IgD-negative memory B cell (primary cell): ENCODE measurements at regions not wholly inside any gene's neighbourhood (a gene's known extent, or its start where the extent isn't known, plus 50 kb on each side); places are given as distances from the start of the nearest gene placed in this dataset.
A peak's percentile ranks its signal among the peaks of the same experiment; 100 is the strongest.
"Not testable (repeated sequence)": the region's sequence is repeated elsewhere in the genome, so short reads cannot be mapped to it uniquely, and the experiment has no call there.

ENCODE experiments used
- H3K27ac Mint-ChIP-seq, 3 donors: one replicate each; pipeline ENCODE4 v1.8.0; 2020 to 2022; ENCODE audit warnings: mild to moderate bottlenecking in 3 of 3, mixed read lengths in 3 of 3, moderate library complexity in 1 of 3
- H3K27me3 Mint-ChIP-seq: one replicate; pipeline ENCODE4 v1.8.0; 2021; ENCODE audit warnings: mixed read lengths
- H3K36me3 Mint-ChIP-seq: one replicate; pipeline ENCODE4 v1.8.0; 2020; ENCODE audit warnings: mild to moderate bottlenecking, mixed read lengths
- H3K4me1 Mint-ChIP-seq, 3 donors: one replicate each; pipeline ENCODE4 v1.8.0; 2020 to 2022; ENCODE audit warnings: mixed read lengths in 3 of 3, mild to moderate bottlenecking in 1 of 3
- H3K4me3 Mint-ChIP-seq, 4 donors: one replicate each; pipeline ENCODE4 v1.8.0; 2020 to 2022; ENCODE audit warnings: mild to moderate bottlenecking in 4 of 4, mixed read lengths in 4 of 4, moderate library complexity in 3 of 4
- H3K9me3 Mint-ChIP-seq, 3 donors: one replicate each; pipeline ENCODE4 v1.8.0; 2020 to 2021; ENCODE audit warnings: mixed read lengths in 3 of 3, mild to moderate bottlenecking in 1 of 3

GRCh38 chr5:58198330-58198729, 261.6 kb downstream of the PLK2 start:
- H3K36me3 Mint-ChIP-seq: no peaks in the 10 kb centered on the region
- H3K27me3 Mint-ChIP-seq: no peaks in the 10 kb centered on the region
- no peak overlapping the region for H3K27ac Mint-ChIP-seq
- H3K4me3 Mint-ChIP-seq: no peak overlapping the region
- peaks cover 0 to 6% (median 0%) of the 10 kb centered on the region in 3 donors for H3K9me3 Mint-ChIP-seq
- H3K4me1 Mint-ChIP-seq: no peaks in the 10 kb centered on the region

- Mint-ChIP-seq H3K27me3 (no peaks in the 10 kb centered on the region), H3K9me3 (peaks cover 0 to 6% (median 0%) of the 10 kb centered on the region in 3 donors), H3K4me3 (no peak overlapping the region), H3K4me1 (no peaks in the 10 kb centered on the region), H3K36me3 (no peaks in the 10 kb centered on the region), H3K27ac (no peak overlapping the region)
Observed at GRCh38 chr5:58197875-58198274, 262.0 kb downstream of the PLK2 start.

GRCh38 chr5:58191443-58191842, 268.4 kb downstream of the PLK2 start:
- Mint-ChIP-seq H3K4me1 (no peaks in the 10 kb centered on the region), H3K9me3 (no peaks in the 10 kb centered on the region), H3K27me3 (no peaks in the 10 kb centered on the region), H3K36me3 (no peaks in the 10 kb centered on the region), H3K27ac (peak overlapping the region in 1 of 3 donors; percentile 67), H3K4me3 (no peak overlapping the region)

- Mint-ChIP-seq H3K4me3 (no peak overlapping the region), H3K27ac (no peak overlapping the region), H3K4me1 (no peaks in the 10 kb centered on the region), H3K9me3 (no peaks in the 10 kb centered on the region), H3K27me3 (no peaks in the 10 kb centered on the region), H3K36me3 (no peaks in the 10 kb centered on the region)
Observed at GRCh38 chr5:58188262-58188651, 271.6 kb downstream of the PLK2 start.

- no peaks in the 10 kb centered on the region for H3K9me3 Mint-ChIP-seq
- H3K4me3 Mint-ChIP-seq: no peak overlapping the region
Observed at GRCh38 chr5:58187432-58188261, 272.2 kb downstream of the PLK2 start.

GRCh38 chr5:58185801-58186200, 274.1 kb downstream of the PLK2 start:
- no peak overlapping the region for H3K27ac Mint-ChIP-seq
- H3K4me3 Mint-ChIP-seq: no peak overlapping the region
- no peaks in the 10 kb centered on the region for H3K9me3 Mint-ChIP-seq
- no peaks in the 10 kb centered on the region for H3K36me3 Mint-ChIP-seq
- H3K4me1 Mint-ChIP-seq: no peaks in the 10 kb centered on the region
- H3K27me3 Mint-ChIP-seq: no peaks in the 10 kb centered on the region

More at GRCh38 chr5:58187432-58188261, 272.2 kb downstream of the PLK2 start:
- Mint-ChIP-seq H3K27ac (no peak overlapping the region), H3K4me1 (no peaks in the 10 kb centered on the region), H3K36me3 (no peaks in the 10 kb centered on the region), H3K27me3 (no peaks in the 10 kb centered on the region)

GRCh38 chr5:58185397-58185796, 274.5 kb downstream of the PLK2 start:
- Mint-ChIP-seq H3K9me3 (no peaks in the 10 kb centered on the region), H3K27me3 (no peaks in the 10 kb centered on the region)

GRCh38 chr5:58184910-58185309, 275.0 kb downstream of the PLK2 start:
- Mint-ChIP-seq H3K27ac (no peak overlapping the region), H3K9me3 (no peaks in the 10 kb centered on the region), H3K4me3 (no peak overlapping the region), H3K4me1 (no peaks in the 10 kb centered on the region), H3K27me3 (no peaks in the 10 kb centered on the region), H3K36me3 (no peaks in the 10 kb centered on the region)

More at GRCh38 chr5:58185397-58185796, 274.5 kb downstream of the PLK2 start:
- Mint-ChIP-seq H3K4me1 (no peaks in the 10 kb centered on the region), H3K4me3 (no peak overlapping the region), H3K36me3 (no peaks in the 10 kb centered on the region), H3K27ac (no peak overlapping the region)

- Mint-ChIP-seq H3K4me1 (no peaks in the 10 kb centered on the region), H3K27me3 (no peaks in the 10 kb centered on the region), H3K9me3 (no peaks in the 10 kb centered on the region), H3K27ac (no peak overlapping the region), H3K4me3 (no peak overlapping the region), H3K36me3 (no peaks in the 10 kb centered on the region)
Observed at GRCh38 chr5:58183786-58184085, 276.1 kb downstream of the PLK2 start.

GRCh38 chr5:58183078-58183785, 276.7 kb downstream of the PLK2 start:
- no peaks in the 10 kb centered on the region for H3K9me3 Mint-ChIP-seq
- H3K36me3 Mint-ChIP-seq: no peaks in the 10 kb centered on the region
- no peak overlapping the region for H3K4me3 Mint-ChIP-seq
- no peak overlapping the region for H3K27ac Mint-ChIP-seq
- no peaks in the 10 kb centered on the region for H3K4me1 Mint-ChIP-seq
- H3K27me3 Mint-ChIP-seq: no peaks in the 10 kb centered on the region

GRCh38 chr5:58182287-58182841, 277.5 kb downstream of the PLK2 start:
- Mint-ChIP-seq H3K36me3 (no peaks in the 10 kb centered on the region), H3K27me3 (no peaks in the 10 kb centered on the region), H3K9me3 (no peaks in the 10 kb centered on the region), H3K27ac (no peak overlapping the region), H3K4me3 (no peak overlapping the region), H3K4me1 (no peaks in the 10 kb centered on the region)

GRCh38 chr5:58181578-58182286, 278.2 kb downstream of the PLK2 start:
- H3K27me3 Mint-ChIP-seq: no peaks in the 10 kb centered on the region
- H3K36me3 Mint-ChIP-seq: no peaks in the 10 kb centered on the region
- no peak overlapping the region for H3K4me3 Mint-ChIP-seq
- H3K9me3 Mint-ChIP-seq: no peaks in the 10 kb centered on the region
- H3K27ac Mint-ChIP-seq: no peak overlapping the region
- H3K4me1 Mint-ChIP-seq: no peaks in the 10 kb centered on the region

- H3K36me3 Mint-ChIP-seq: no peaks in the 10 kb centered on the region
- H3K9me3 Mint-ChIP-seq: peaks cover 0 to 2% (median 0%) of the 10 kb centered on the region in 3 donors
- H3K4me3 Mint-ChIP-seq: no peak overlapping the region
- no peaks in the 10 kb centered on the region for H3K4me1 Mint-ChIP-seq
- peaks cover 2% of the 10 kb centered on the region for H3K27me3 Mint-ChIP-seq
- no peak overlapping the region for H3K27ac Mint-ChIP-seq
Observed at GRCh38 chr5:58172946-58173345, 286.9 kb downstream of the PLK2 start.

- no peak overlapping the region for H3K27ac Mint-ChIP-seq
- H3K27me3 Mint-ChIP-seq: peaks cover 2% of the 10 kb centered on the region
- peaks cover 0 to 1% (median 0%) of the 10 kb centered on the region in 3 donors for H3K4me1 Mint-ChIP-seq
- H3K9me3 Mint-ChIP-seq: no peaks in the 10 kb centered on the region
- H3K4me3 Mint-ChIP-seq: no peak overlapping the region
- H3K36me3 Mint-ChIP-seq: peaks cover 2% of the 10 kb centered on the region
Observed at GRCh38 chr5:58165152-58165551, 294.7 kb downstream of the PLK2 start.

- not testable (repeated sequence) for H3K9me3 Mint-ChIP-seq, H3K4me1 Mint-ChIP-seq, H3K36me3 Mint-ChIP-seq, H3K27me3 Mint-ChIP-seq, H3K4me3 Mint-ChIP-seq, H3K27ac Mint-ChIP-seq
Observed at GRCh38 chr5:58161889-58162288, 298.0 kb downstream of the PLK2 start.
